GM23338 (cell line): ENCODE measurements at regions not wholly inside any gene's neighbourhood (a gene's known extent, or its start where the extent isn't known, plus 50 kb on each side); places are given as distances from the start of the nearest gene placed in this dataset.

Experiments used
- EZH2 ChIP-seq: fragments of 200-600 bp; sonication (generic); IDR thresholded peaks from one replicate; pipeline ENCODE4 v1.8.0; 2017; ENCODE audit warnings: antibody characterized with exemption, mild to moderate bottlenecking, low read depth; ENCODE audit not compliant: unreplicated experiment
- EZH2phosphoT487 ChIP-seq: fragments of 200-600 bp; sonication (generic); IDR thresholded peaks from one replicate; pipeline ENCODE4 v1.8.1; 2018; ENCODE audit warnings: antibody characterized with exemption; ENCODE audit not compliant: unreplicated experiment
- POLR2AphosphoS5 ChIP-seq: IDR thresholded peaks from 2 replicates; pipeline ENCODE4 v1.6.1; 2016; ENCODE audit warnings: antibody characterized with exemption, low read depth
- REST ChIP-seq: IDR thresholded peaks from one replicate; pipeline ENCODE4 v1.6.1; 2018; ENCODE audit warnings: antibody characterized with exemption; ENCODE audit not compliant: unreplicated experiment
- STAT1 ChIP-seq: IDR thresholded peaks from one replicate; pipeline ENCODE4 v1.6.1; 2016; ENCODE audit warnings: antibody characterized with exemption; ENCODE audit not compliant: unreplicated experiment
- TF ChIP-seq, protein P1 (sequence below), 2 experiments: fragments of 200-600 bp in 1 of 2; sonication (generic) in 1 of 2; conservative IDR thresholded peaks; 2 replicates each; pipeline versions ENCODE4 v1.5.1 to v1.6.1; 2016 to 2017; ENCODE audit warnings: antibody characterized with exemption in 2 of 2, low read depth in 2 of 2, mild to moderate bottlenecking in 2 of 2, moderate library complexity in 1 of 2

- TF ChIP-seq, protein P1, sequence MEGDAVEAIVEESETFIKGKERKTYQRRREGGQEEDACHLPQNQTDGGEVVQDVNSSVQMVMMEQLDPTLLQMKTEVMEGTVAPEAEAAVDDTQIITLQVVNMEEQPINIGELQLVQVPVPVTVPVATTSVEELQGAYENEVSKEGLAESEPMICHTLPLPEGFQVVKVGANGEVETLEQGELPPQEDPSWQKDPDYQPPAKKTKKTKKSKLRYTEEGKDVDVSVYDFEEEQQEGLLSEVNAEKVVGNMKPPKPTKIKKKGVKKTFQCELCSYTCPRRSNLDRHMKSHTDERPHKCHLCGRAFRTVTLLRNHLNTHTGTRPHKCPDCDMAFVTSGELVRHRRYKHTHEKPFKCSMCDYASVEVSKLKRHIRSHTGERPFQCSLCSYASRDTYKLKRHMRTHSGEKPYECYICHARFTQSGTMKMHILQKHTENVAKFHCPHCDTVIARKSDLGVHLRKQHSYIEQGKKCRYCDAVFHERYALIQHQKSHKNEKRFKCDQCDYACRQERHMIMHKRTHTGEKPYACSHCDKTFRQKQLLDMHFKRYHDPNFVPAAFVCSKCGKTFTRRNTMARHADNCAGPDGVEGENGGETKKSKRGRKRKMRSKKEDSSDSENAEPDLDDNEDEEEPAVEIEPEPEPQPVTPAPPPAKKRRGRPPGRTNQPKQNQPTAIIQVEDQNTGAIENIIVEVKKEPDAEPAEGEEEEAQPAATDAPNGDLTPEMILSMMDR (conservative IDR thresholded peaks at IDR 0.05; ENCODE audit: low read depth in 2 of 2) = no peak
- TF ChIP-seq POLR2AphosphoS5 (no peak), REST (no peak), EZH2 (no peak), STAT1 (no peak), EZH2phosphoT487 (no peak)
Measured at GRCh38 chr2:41377837-41378236, 670.0 kb upstream of the PKDCC start.
